CD14-positive monocyte (primary cell): ENCODE measurements at regions not wholly inside any gene's neighbourhood (a gene's known extent, or its start where the extent isn't known, plus 50 kb on each side); places are given as distances from the start of the nearest gene placed in this dataset.

ENCODE experiments used
- DNase-seq, 3 donors: peaks; one replicate each; pipeline ENCODE4 v3.0.0-alpha.2; 2011 to 2022
- H2AFZ ChIP-seq: 2 replicates; pipeline ENCODE4 v1.6.0; 2012; ENCODE audit warnings: mild to moderate bottlenecking, low read depth, low read length, inconsistent platforms; ENCODE audit not compliant: insufficient read depth, poor library complexity, severe bottlenecking
- H3K27ac ChIP-seq, 2 donors: 1 replicate in 1 of 2; 2 replicates in 1 of 2; pipeline ENCODE4 v1.5.1; 2012 to 2013; ENCODE audit warnings: low read length in 2 of 2, control low read depth in 1 of 2, inconsistent platforms in 1 of 2, low read depth in 1 of 2, mild to moderate bottlenecking in 1 of 2
- H3K27me3 ChIP-seq, 2 donors: one replicate each; pipeline versions ENCODE4 v1.6.0 to v1.6.1; 2011 to 2013; ENCODE audit warnings: low read length in 2 of 2; ENCODE audit not compliant: control insufficient read depth in 2 of 2, insufficient read depth in 2 of 2
- H3K36me3 ChIP-seq, 2 donors: replicated peaks in 1 of 2; 1 replicate in 1 of 2; 2 replicates in 1 of 2; pipeline versions ENCODE4 v1.5.1 to v1.6.1; 2012 to 2013; ENCODE audit warnings: low read length in 2 of 2, control low read depth in 1 of 2, inconsistent platforms in 1 of 2, mild to moderate bottlenecking in 1 of 2; ENCODE audit not compliant: insufficient read depth in 2 of 2, control insufficient read depth in 1 of 2
- H3K4me1 ChIP-seq, 2 donors: 1 replicate in 1 of 2; 2 replicates in 1 of 2; pipeline versions ENCODE4 v1.5.1 to v1.6.1; 2012 to 2013; ENCODE audit warnings: low read length in 2 of 2, control low read depth in 1 of 2, inconsistent platforms in 1 of 2, mild to moderate bottlenecking in 1 of 2, moderate library complexity in 1 of 2; ENCODE audit not compliant: insufficient read depth in 2 of 2, control insufficient read depth in 1 of 2
- H3K4me2 ChIP-seq: replicated peaks from 2 replicates; pipeline ENCODE3; 2012; ENCODE audit warnings: low read length, moderate library complexity, mild to moderate bottlenecking; ENCODE audit not compliant: poor library complexity, severe bottlenecking; ENCODE audit errors: extremely low read depth
- H3K4me3 ChIP-seq, 3 experiments: fragments of 200-600 bp in 1 of 3; sonication (generic) in 1 of 3; replicated peaks in 1 of 3; 1 replicate in 2 of 3; 2 replicates in 1 of 3; pipeline ENCODE4 v1.5.1; 2011 to 2013; ENCODE audit warnings: low read length in 3 of 3, mild to moderate bottlenecking in 3 of 3, control low read depth in 2 of 3, low read depth in 2 of 3, inconsistent platforms in 1 of 3, moderate library complexity in 1 of 3
- H3K79me2 ChIP-seq: 2 replicates; pipeline ENCODE4 v1.6.0; 2012; ENCODE audit warnings: mild to moderate bottlenecking, control low read depth, inconsistent platforms, low read length, moderate library complexity; ENCODE audit not compliant: insufficient read depth
- H3K9ac ChIP-seq: 2 replicates; pipeline ENCODE4 v1.6.0; 2017; ENCODE audit warnings: low read length, mild to moderate bottlenecking; ENCODE audit not compliant: insufficient read depth, poor library complexity, severe bottlenecking
- H3K9me3 ChIP-seq, 2 donors: replicated peaks in 1 of 2; 1 replicate in 1 of 2; 2 replicates in 1 of 2; pipeline versions ENCODE4 v1.5.1 to v1.6.1; 2012 to 2013; ENCODE audit warnings: low read length in 2 of 2, control low read depth in 1 of 2; ENCODE audit not compliant: control insufficient read depth in 1 of 2, insufficient read depth in 1 of 2
- H4K20me1 ChIP-seq: 2 replicates; pipeline ENCODE4 v1.6.0; 2012; ENCODE audit warnings: mild to moderate bottlenecking, low read length, control low read depth, moderate library complexity; ENCODE audit not compliant: insufficient read depth
- H3K27ac Mint-ChIP-seq, 7 donors: one replicate each; pipeline ENCODE4 v1.8.0; 2020; ENCODE audit warnings: mild to moderate bottlenecking in 7 of 7, mixed read lengths in 7 of 7, moderate library complexity in 6 of 7, inconsistent platforms in 2 of 7
- H3K27me3 Mint-ChIP-seq, 3 donors: one replicate each; pipeline ENCODE4 v1.8.0; 2021 to 2022; ENCODE audit warnings: low read depth in 3 of 3, mild to moderate bottlenecking in 3 of 3, mixed read lengths in 3 of 3, moderate library complexity in 3 of 3, inconsistent platforms in 1 of 3
- H3K36me3 Mint-ChIP-seq, 2 donors: one replicate each; pipeline ENCODE4 v1.8.0; 2020; ENCODE audit warnings: mixed read lengths in 2 of 2, inconsistent platforms in 1 of 2, mild to moderate bottlenecking in 1 of 2
- H3K4me1 Mint-ChIP-seq: one replicate; pipeline ENCODE4 v1.8.0; 2020; ENCODE audit warnings: mild to moderate bottlenecking, mixed read lengths
- H3K4me3 Mint-ChIP-seq, 2 donors: one replicate each; pipeline ENCODE4 v1.8.0; 2020; ENCODE audit warnings: mild to moderate bottlenecking in 2 of 2, mixed read lengths in 2 of 2, moderate library complexity in 1 of 2
- H3K9me3 Mint-ChIP-seq, 7 donors: one replicate each; pipeline ENCODE4 v1.8.0; 2020 to 2022; ENCODE audit warnings: mixed read lengths in 7 of 7, mild to moderate bottlenecking in 6 of 7, moderate library complexity in 6 of 7, inconsistent platforms in 2 of 7
- CTCF ChIP-seq: fragments of 200-600 bp; IDR thresholded peaks from one replicate; pipeline ENCODE4 v1.8.0; 2022; ENCODE audit warnings: antibody characterized with exemption, mild to moderate bottlenecking
- WGBS: methylation state at CpG from one replicate; pipeline ENCODE4 v1.1.5; 2013; ENCODE audit warnings: missing lambda C conversion rate; ENCODE audit not compliant: insufficient coverage; 5-methylcytosine and 5-hydroxymethylcytosine counted together
- intact Hi-C, 2 donors: fragments of 100-400 bp; cut with micrococcal nuclease; formaldehyde crosslinking; loops; one replicate each; pipeline versions ENCODE4 v1.15.0 to v1.15.1; 2023

- Histone ChIP-seq H3K36me3 (no peaks in the 10 kb centered on the region), H3K9ac (no peak overlapping the region), H3K4me3 (no peak overlapping the region), H3K9me3 (no peaks in the 10 kb centered on the region), H4K20me1 (no peaks in the 10 kb centered on the region), H3K27me3 (no peaks in the 10 kb centered on the region), H3K27ac (no peak overlapping the region), H3K4me1 (no peaks in the 10 kb centered on the region), H3K79me2 (no peaks in the 10 kb centered on the region), H2AFZ (no peak overlapping the region), H3K4me2 (no peak overlapping the region)
- Mint-ChIP-seq H3K4me1 (peaks cover 9% of the 10 kb centered on the region), H3K27me3 (no peaks in the 10 kb centered on the region), H3K4me3 (no peak overlapping the region), H3K36me3 (no peaks in the 10 kb centered on the region), H3K9me3 (peaks cover 0 to 4% (median 1%) of the 10 kb centered on the region in 7 donors), H3K27ac (no peak overlapping the region)
- TF ChIP-seq CTCF: no peak
- 91% methylated on average over 8 of the region's 10 CpGs for WGBS
- intact Hi-C loops: no loop called here
- no peak for DNase-seq
Observed at GRCh38 chr13:21246761-21247452, 70.4 kb downstream of the MRPL57 start.

- Histone ChIP-seq H3K4me2 (no peak overlapping the region), H3K9ac (no peak overlapping the region), H3K9me3 (peaks cover 0 to 10% of the 10 kb centered on the region in 2 donors), H3K27ac (no peak overlapping the region), H3K4me3 (no peak overlapping the region), H3K4me1 (no peaks in the 10 kb centered on the region), H4K20me1 (no peaks in the 10 kb centered on the region), H3K36me3 (no peaks in the 10 kb centered on the region), H3K79me2 (no peaks in the 10 kb centered on the region), H3K27me3 (no peaks in the 10 kb centered on the region), H2AFZ (no peak overlapping the region)
- Mint-ChIP-seq H3K36me3 (no peaks in the 10 kb centered on the region), H3K9me3 (peaks cover 0 to 13% (median 4%) of the 10 kb centered on the region in 7 donors), H3K4me3 (no peak overlapping the region), H3K27me3 (peaks cover 0 to 2% (median 1%) of the 10 kb centered on the region in 3 donors), H3K27ac (no peak overlapping the region), H3K4me1 (no peaks in the 10 kb centered on the region)
- no peak for DNase-seq
- 100% methylated on average over 2 of the region's 6 CpGs for WGBS
- TF ChIP-seq CTCF: no peak
- intact Hi-C loops: no loop called here
Observed at GRCh38 chr13:21256351-21256761, 79.9 kb downstream of the MRPL57 start.
